HCT116 (cell line): ENCODE measurements at regions not wholly inside any gene's neighbourhood (a gene's known extent, or its start where the extent isn't known, plus 50 kb on each side); places are given as distances from the start of the nearest gene placed in this dataset.

ENCODE experiments used
- ATAC-seq: fragments of 200-7000 bp; cut with Tn5 transposase; 2 replicates; pipeline ENCODE4 v1.9.1; 2020; ENCODE audit warnings: mild to moderate bottlenecking, moderate library complexity
- BruUV-seq: library from RNA; stranded (reverse); fragments of 400-500 nt; replicated peaks from 2 replicates; lab custom pipeline; 2021; lab: Mats Ljungman, UMichigan
- CTCF ChIA-PET: fragments of 300-600 bp; sonication (Branson Sonifier 250); formaldehyde crosslinking; loops from one replicate; lab custom pipeline; 2021; ENCODE audit warnings: antibody characterized with exemption; lab: Charles Lee
- POLR2A ChIA-PET: fragments of 300-600, 350-600 bp; sonication (Branson Sonifier 250); formaldehyde crosslinking; loops from one replicate; lab custom pipeline; 2021; ENCODE audit warnings: antibody characterized with exemption; lab: Charles Lee
- RAD21 ChIA-PET, 2 experiments: fragments of 300-600 bp; sonication (Branson Sonifier 250); formaldehyde crosslinking; loops; one replicate each; lab custom pipeline; 2023; ENCODE audit warnings: low total read pairs in 2 of 2; ENCODE audit not compliant: uncharacterized antibody in 2 of 2, unreplicated experiment in 2 of 2, low non-redundant PET in 1 of 2; lab: Charles Lee
- DNase-seq: peaks from one replicate; pipeline ENCODE4 v3.0.0-alpha.2; 2010; ENCODE audit warnings: low read depth, low spot score
- H2AFZ ChIP-seq: fragments of 200-600 bp; shearing (Covaris generic), sonication (generic); 2 replicates; pipeline ENCODE4 v1.6.1; 2017; ENCODE audit warnings: low read depth, mixed run types, mixed read lengths, antibody characterized with exemption, low read length; ENCODE audit not compliant: poor library complexity, severe bottlenecking
- H3K27ac ChIP-seq: 2 replicates; pipeline ENCODE4 v1.5.1; 2012; ENCODE audit warnings: low read depth, low read length
- H3K27me3 ChIP-seq: fragments of 200-600 bp; sonication (generic); 2 replicates; pipeline ENCODE4 v1.6.1; 2016; ENCODE audit warnings: mixed run types, low read length, mixed read lengths; ENCODE audit not compliant: insufficient read depth
- H3K36me3 ChIP-seq, 2 experiments: fragments of 200-500 bp in 1 of 2; fragments of 200-600 bp in 1 of 2; sonication (Bioruptor generic) in 1 of 2; sonication (generic) in 1 of 2; 2 replicates each; pipeline versions ENCODE4 v1.5.1 to v1.6.1; 2014 to 2016; ENCODE audit warnings: low read length in 2 of 2, inconsistent platforms in 1 of 2, mixed read lengths in 1 of 2, mixed run types in 1 of 2; ENCODE audit not compliant: insufficient read depth in 2 of 2, control insufficient read depth in 1 of 2
- H3K4me1 ChIP-seq, 2 experiments: fragments of 200-600 bp in 1 of 2; sonication (generic) in 1 of 2; 2 replicates each; pipeline versions ENCODE4 v1.5.1 to v1.6.1; 2012 to 2017; ENCODE audit warnings: low read length in 2 of 2, inconsistent platforms in 1 of 2, mild to moderate bottlenecking in 1 of 2, mixed read lengths in 1 of 2, mixed run types in 1 of 2, moderate library complexity in 1 of 2; ENCODE audit not compliant: insufficient read depth in 2 of 2, control insufficient read depth in 1 of 2
- H3K4me2 ChIP-seq: fragments of 200-600 bp; sonication (generic); 2 replicates; pipeline ENCODE4 v1.6.1; 2017; ENCODE audit warnings: mixed run types, low read length, mixed read lengths
- H3K4me3 ChIP-seq, 2 experiments: fragments of 200-600 bp in 1 of 2; sonication (generic) in 1 of 2; replicated peaks in 1 of 2; 2 replicates each; pipeline ENCODE4 v1.5.1; 2011 to 2016; ENCODE audit warnings: low read length in 2 of 2, control low read depth in 1 of 2, low read depth in 1 of 2, mild to moderate bottlenecking in 1 of 2, mixed read lengths in 1 of 2, mixed run types in 1 of 2
- H3K79me2 ChIP-seq: fragments of 200-600 bp; sonication (generic); 2 replicates; pipeline ENCODE4 v1.6.1; 2017; ENCODE audit warnings: mild to moderate bottlenecking, mixed run types, low read length, moderate library complexity, mixed read lengths; ENCODE audit not compliant: insufficient read depth
- H3K9ac ChIP-seq: fragments of 200-600 bp; sonication (generic); 2 replicates; pipeline ENCODE4 v1.6.1; 2016; ENCODE audit warnings: low read length, mixed read lengths
- H3K9me2 ChIP-seq: fragments of 200-600 bp; sonication (generic), shearing (Covaris generic); 2 replicates; pipeline ENCODE4 v1.6.1; 2017; ENCODE audit warnings: mixed run types, mild to moderate bottlenecking, moderate library complexity; ENCODE audit not compliant: insufficient read depth
- H3K9me3 ChIP-seq, 2 experiments: fragments of 200-500 bp in 1 of 2; fragments of 200-600 bp in 1 of 2; sonication (Bioruptor generic) in 1 of 2; sonication (generic) in 1 of 2; 2 replicates each; pipeline ENCODE4 v1.6.1; 2014 to 2017; ENCODE audit warnings: low read length in 2 of 2, mixed read lengths in 2 of 2, inconsistent platforms in 1 of 2, low read depth in 1 of 2, mild to moderate bottlenecking in 1 of 2, mixed run types in 1 of 2, moderate library complexity in 1 of 2; ENCODE audit not compliant: control insufficient read depth in 1 of 2, insufficient read depth in 1 of 2
- H4K20me1 ChIP-seq: fragments of 200-600 bp; sonication (generic), shearing (Covaris generic); 2 replicates; pipeline ENCODE4 v1.6.1; 2017; ENCODE audit warnings: mixed run types, mild to moderate bottlenecking, moderate library complexity; ENCODE audit not compliant: insufficient read depth
- ATF3 ChIP-seq: IDR thresholded peaks from 2 replicates; pipeline ENCODE4 v1.6.1; 2012
- CEBPB ChIP-seq: IDR thresholded peaks from 2 replicates; pipeline ENCODE4 v1.6.1; 2012; ENCODE audit warnings: low read depth
- CTCF ChIP-seq, 3 experiments: fragments of 200-600 bp in 1 of 3; sonication (generic) in 1 of 3; IDR thresholded peaks in 2 of 3; conservative IDR thresholded peaks in 1 of 3; 2 replicates each; pipeline ENCODE4 v1.5.1; 2012 to 2017; ENCODE audit warnings: low read depth in 2 of 3, low read length in 2 of 3, antibody characterized with exemption in 1 of 3, borderline replicate concordance in 1 of 3, control low read depth in 1 of 3, mild to moderate bottlenecking in 1 of 3, mixed read lengths in 1 of 3, mixed run types in 1 of 3, moderate library complexity in 1 of 3; ENCODE audit not compliant: insufficient read depth in 1 of 3
- EGR1 ChIP-seq: IDR thresholded peaks from 2 replicates; pipeline ENCODE4 v1.6.1; 2012; ENCODE audit warnings: low read depth
- ELF1 ChIP-seq: IDR thresholded peaks from 2 replicates; pipeline ENCODE4 v1.6.1; 2012; ENCODE audit warnings: low read depth, borderline replicate concordance
- EZH2 ChIP-seq: fragments of 200-600 bp; sonication (generic); IDR thresholded peaks from 2 replicates; pipeline ENCODE4 v1.6.1; 2017; ENCODE audit warnings: antibody characterized with exemption, mixed run types
- EZH2phosphoT487 ChIP-seq: fragments of 200-600 bp; IDR thresholded peaks from 2 replicates; pipeline ENCODE4 v1.6.1; 2018; ENCODE audit warnings: antibody characterized with exemption, borderline replicate concordance
- FOSL1 ChIP-seq: IDR thresholded peaks from 2 replicates; pipeline ENCODE4 v1.6.1; 2012; ENCODE audit warnings: low read depth
- MAX ChIP-seq: IDR thresholded peaks from 2 replicates; pipeline ENCODE4 v1.6.1; 2012
- POLR2A ChIP-seq: IDR thresholded peaks from 2 replicates; pipeline ENCODE4 v1.7.0; 2011; ENCODE audit warnings: borderline replicate concordance; ENCODE audit not compliant: insufficient read depth, insufficient read length; ENCODE audit errors: extremely low read depth
- POLR2AphosphoS5 ChIP-seq: IDR thresholded peaks from 2 replicates; pipeline ENCODE4 v1.6.1; 2011; ENCODE audit warnings: mild to moderate bottlenecking, low read depth, low read length, moderate library complexity
- RAD21 ChIP-seq: IDR thresholded peaks from 2 replicates; pipeline ENCODE4 v1.6.1; 2012; ENCODE audit warnings: low read depth, mild to moderate bottlenecking
- REST ChIP-seq: IDR thresholded peaks from 2 replicates; pipeline ENCODE4 v1.6.1; 2012; ENCODE audit warnings: low read depth
- SIN3A ChIP-seq: IDR thresholded peaks from 2 replicates; pipeline ENCODE4 v1.6.1; 2012; ENCODE audit warnings: low read depth
- SRF ChIP-seq: IDR thresholded peaks from 2 replicates; pipeline ENCODE4 v1.6.1; 2012; ENCODE audit warnings: low read depth
- TCF7L2 ChIP-seq: IDR thresholded peaks from 2 replicates; pipeline ENCODE4 v1.7.0; 2011; ENCODE audit warnings: borderline replicate concordance, inconsistent platforms; ENCODE audit not compliant: insufficient read depth, insufficient read length; ENCODE audit errors: extremely low read depth
- YY1 ChIP-seq: IDR thresholded peaks from 2 replicates; pipeline ENCODE4 v1.6.1; 2011; ENCODE audit warnings: low read length, low read depth, moderate library complexity, mild to moderate bottlenecking; ENCODE audit not compliant: insufficient replicate concordance; ENCODE audit errors: extremely low read depth
- ZBTB33 ChIP-seq: IDR thresholded peaks from 2 replicates; pipeline ENCODE4 v1.6.1; 2011; ENCODE audit warnings: mild to moderate bottlenecking, low read length, moderate library complexity; ENCODE audit not compliant: insufficient replicate concordance; ENCODE audit errors: extremely low read depth
- ZFX ChIP-seq: fragments of 450-650 bp; IDR thresholded peaks from 2 replicates; pipeline ENCODE4 v1.6.1; 2017
- ZNF274 ChIP-seq: fragments of 200-500 bp; sonication (Bioruptor generic); IDR thresholded peaks from 2 replicates; pipeline ENCODE4 v1.6.1; 2014; ENCODE audit warnings: mild to moderate bottlenecking, low read depth, low read length, inconsistent platforms
- intact Hi-C: fragments of 100-400 bp; cut with micrococcal nuclease; formaldehyde crosslinking; loops from 2 replicates; pipeline ENCODE4 v1.10.0; 2022

DNA sequence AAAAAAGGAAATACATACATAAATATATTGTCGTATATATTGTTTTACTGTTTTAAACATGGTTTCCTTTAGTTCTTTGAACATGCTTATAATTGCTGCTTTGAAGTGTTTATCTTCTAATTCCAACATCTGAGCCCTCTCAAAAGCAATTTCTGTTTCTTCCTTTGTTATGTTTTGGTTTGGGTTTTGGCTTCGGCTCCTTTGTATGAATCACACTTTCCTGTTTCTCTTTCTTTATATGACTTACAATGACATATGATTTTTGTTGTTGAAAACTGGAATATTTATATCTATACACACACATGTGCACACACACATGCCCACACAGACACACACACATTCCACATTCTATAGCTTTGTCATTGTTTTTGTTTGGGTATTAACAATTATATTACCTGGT, 1206.7 kb downstream of the CDH12 start:
- Histone ChIP-seq H3K27me3 (no peaks in the 10 kb centered on the region), H3K4me2 (no peak overlapping the region), H3K9ac (no peak overlapping the region), H3K79me2 (no peaks in the 10 kb centered on the region), H3K36me3 (no peaks in the 10 kb centered on the region), H2AFZ (no peak overlapping the region), H3K9me2 (no peaks in the 10 kb centered on the region)
- no peak for DNase-seq
- CTCF ChIA-PET, result no interaction called here
- TF ChIP-seq TCF7L2 (no peak), YY1 (no peak), CEBPB (no peak), EGR1 (no peak), ZBTB33 (no peak), ZNF274 (no peak), ATF3 (no peak), SIN3A (no peak), EZH2phosphoT487 (no peak), CTCF (IDR thresholded peaks at IDR 0.05 in 2 of 3, conservative IDR thresholded peaks at IDR 0.05 in 1 of 3; ENCODE audit: borderline replicate concordance in 1 of 3, insufficient read depth in 1 of 3, low read depth in 2 of 3, low read length in 2 of 3) (no peak), MAX (no peak), EZH2 (no peak), POLR2AphosphoS5 (no peak), FOSL1 (no peak), ELF1 (no peak), ZFX (no peak), POLR2A (no peak), REST (no peak), RAD21 (no peak), SRF (no peak)
- TF ChIP-seq, all 23 proteins: peak for 0
- Histone ChIP-seq H3K9me3 (peaks cover 4 to 14% of the 10 kb centered on the region in 2 experiments; a peak in 3 of 4 replicates), H3K27ac (no peak overlapping the region), H4K20me1 (no peaks in the 10 kb centered on the region), H3K4me1 (no peaks in the 10 kb centered on the region), H3K4me3 (no peak overlapping the region)
- no peak for ATAC-seq
- RAD21 ChIA-PET, result no interaction called here
- BruUV-seq, result no TSS peak
- intact Hi-C loops, result no loop called here
- POLR2A ChIA-PET, result no interaction called here
